ENCODE measurements at regions not wholly inside any gene's neighbourhood (a gene's known extent, or its start where the extent isn't known, plus 50 kb on each side); places are given as distances from the start of the nearest gene placed in this dataset.

GRCh38 chr11:96755209-96755608, 365.4 kb downstream of the JRKL start:
- H3K9me3 ChIP-seq (replicated peaks in 1 of 2; ENCODE audit: control insufficient read depth in 1 of 2, insufficient read depth in 1 of 2, low read length in 2 of 2): peaks cover 10 to 21% of the 10 kb centered on the region in 2 donors
- Mint-ChIP-seq H3K4me1 (no peaks in the 10 kb centered on the region), H3K27me3 (ENCODE audit: low read depth in 3 of 3) (no peaks in the 10 kb centered on the region), H3K27ac (no peak overlapping the region), H3K36me3 (no peaks in the 10 kb centered on the region), H3K9me3 (peaks cover 4 to 17% (median 6%) of the 10 kb centered on the region in 7 donors), H3K4me3 (no peak overlapping the region)
- no peaks in the 10 kb centered on the region for H3K4me1 ChIP-seq (ENCODE audit: control insufficient read depth in 1 of 2, insufficient read depth in 2 of 2, low read length in 2 of 2)
- no peak overlapping the region for H3K9ac ChIP-seq (ENCODE audit: insufficient read depth, low read length, poor library complexity, severe bottlenecking)
- DNase-seq: no peak
- no peaks in the 10 kb centered on the region for H4K20me1 ChIP-seq (ENCODE audit: insufficient read depth, low read length)
- no peak overlapping the region for H3K27ac ChIP-seq (ENCODE audit: low read depth in 1 of 2, low read length in 2 of 2)
- no peak overlapping the region for H2AFZ ChIP-seq (ENCODE audit: insufficient read depth, low read depth, low read length, poor library complexity, severe bottlenecking)
- H3K4me2 ChIP-seq (replicated peaks; ENCODE audit: extremely low read depth, low read length, poor library complexity, severe bottlenecking): no peak overlapping the region
- WGBS (ENCODE audit: insufficient coverage): 88% methylated on average over 2 of the region's 2 CpGs
- H3K4me3 ChIP-seq (replicated peaks in 1 of 3; ENCODE audit: low read depth in 2 of 3, low read length in 3 of 3): no peak overlapping the region
- intact Hi-C loops (cut with micrococcal nuclease): no loop called here
- TF ChIP-seq CTCF (IDR thresholded peaks at IDR 0.05): no peak
- no peaks in the 10 kb centered on the region for H3K27me3 ChIP-seq (ENCODE audit: control insufficient read depth in 2 of 2, insufficient read depth in 2 of 2, low read length in 2 of 2)
- no peaks in the 10 kb centered on the region for H3K79me2 ChIP-seq (ENCODE audit: insufficient read depth, low read length)
- no peaks in the 10 kb centered on the region for H3K36me3 ChIP-seq (replicated peaks in 1 of 2; ENCODE audit: control insufficient read depth in 1 of 2, insufficient read depth in 2 of 2, low read length in 2 of 2)

GRCh38 chr11:96755752-96756151, 365.9 kb downstream of the JRKL start:
- H2AFZ ChIP-seq (ENCODE audit: insufficient read depth, low read depth, low read length, poor library complexity, severe bottlenecking): no peak overlapping the region
- no peak overlapping the region for H3K4me2 ChIP-seq (replicated peaks; ENCODE audit: extremely low read depth, low read length, poor library complexity, severe bottlenecking)
- H3K36me3 ChIP-seq (replicated peaks in 1 of 2; ENCODE audit: control insufficient read depth in 1 of 2, insufficient read depth in 2 of 2, low read length in 2 of 2): no peaks in the 10 kb centered on the region
- no peaks in the 10 kb centered on the region for H3K4me1 ChIP-seq (ENCODE audit: control insufficient read depth in 1 of 2, insufficient read depth in 2 of 2, low read length in 2 of 2)
- H3K9ac ChIP-seq (ENCODE audit: insufficient read depth, low read length, poor library complexity, severe bottlenecking): no peak overlapping the region
- H3K4me1 Mint-ChIP-seq: no peaks in the 10 kb centered on the region
- H3K4me3 ChIP-seq (replicated peaks in 1 of 3; ENCODE audit: low read depth in 2 of 3, low read length in 3 of 3): no peak overlapping the region
- no peaks in the 10 kb centered on the region for H3K27me3 ChIP-seq (ENCODE audit: control insufficient read depth in 2 of 2, insufficient read depth in 2 of 2, low read length in 2 of 2)
- H3K27me3 Mint-ChIP-seq (ENCODE audit: low read depth in 3 of 3): no peaks in the 10 kb centered on the region
- WGBS (ENCODE audit: insufficient coverage): 83% methylated on average over 3 of the region's 8 CpGs
- H3K36me3 Mint-ChIP-seq: no peaks in the 10 kb centered on the region
- TF ChIP-seq CTCF (IDR thresholded peaks at IDR 0.05): no peak
- H4K20me1 ChIP-seq (ENCODE audit: insufficient read depth, low read length): no peaks in the 10 kb centered on the region
- H3K27ac ChIP-seq (ENCODE audit: low read depth in 1 of 2, low read length in 2 of 2): no peak overlapping the region
- no peaks in the 10 kb centered on the region for H3K79me2 ChIP-seq (ENCODE audit: insufficient read depth, low read length)
- intact Hi-C loops (cut with micrococcal nuclease): no loop called here
- peaks cover 4 to 17% (median 6%) of the 10 kb centered on the region in 7 donors for H3K9me3 Mint-ChIP-seq
- H3K4me3 Mint-ChIP-seq: no peak overlapping the region
- H3K27ac Mint-ChIP-seq: no peak overlapping the region
- H3K9me3 ChIP-seq (replicated peaks in 1 of 2; ENCODE audit: control insufficient read depth in 1 of 2, insufficient read depth in 1 of 2, low read length in 2 of 2): peaks cover 10 to 21% of the 10 kb centered on the region in 2 donors
- no peak for DNase-seq

All from CD14-positive monocyte (primary cell).